Mesothelial cell of epicardium (in vitro differentiated cells): ENCODE measurements at regions not wholly inside any gene's neighbourhood (a gene's known extent, or its start where the extent isn't known, plus 50 kb on each side); places are given as distances from the start of the nearest gene placed in this dataset.

ENCODE experiments used
- DNase-seq, 2 experiments: peaks; one replicate each; pipeline ENCODE4 v3.0.0; 2021; ENCODE audit warnings: low spot score in 2 of 2; ENCODE audit not compliant: unreplicated experiment in 2 of 2
- H3K27ac Mint-ChIP-seq: 2 replicates; pipeline ENCODE4 v1.8.0; 2021; ENCODE audit warnings: mixed read lengths
- H3K27me3 Mint-ChIP-seq: 2 replicates; pipeline ENCODE4 v1.8.0; 2021; ENCODE audit warnings: low read depth, mixed read lengths
- H3K36me3 Mint-ChIP-seq: 2 replicates; pipeline ENCODE4 v1.8.0; 2021; ENCODE audit warnings: mixed read lengths
- H3K4me1 Mint-ChIP-seq: 2 replicates; pipeline ENCODE4 v1.8.0; 2021; ENCODE audit warnings: mixed read lengths
- H3K4me3 Mint-ChIP-seq: 2 replicates; pipeline ENCODE4 v1.8.0; 2021; ENCODE audit warnings: mild to moderate bottlenecking, moderate library complexity, mixed read lengths
- H3K9me3 Mint-ChIP-seq: 2 replicates; pipeline ENCODE4 v1.8.0; 2021; ENCODE audit warnings: mixed read lengths
- CTCF ChIP-seq: fragments of 200-600 bp; sonication (generic); IDR thresholded peaks from one replicate; pipeline ENCODE4 v1.5.0; 2021; ENCODE audit warnings: antibody characterized with exemption; ENCODE audit not compliant: unreplicated experiment

- Mint-ChIP-seq H3K4me1 (no peaks in the 10 kb centered on the region), H3K9me3 (peaks cover 30% of the 10 kb centered on the region), H3K4me3 (no peak overlapping the region), H3K27ac (no peak overlapping the region), H3K36me3 (no peaks in the 10 kb centered on the region), H3K27me3 (peaks cover 18% of the 10 kb centered on the region)
- no peak for DNase-seq
- no peak for TF ChIP-seq CTCF
These were observed 123.5 kb upstream of the NDP start for GRCh38 chrX:44096666-44097065.

GRCh38 chrX:44094821-44095530 is 121.8 kb upstream of the NDP start:
- peaks cover 30% of the 10 kb centered on the region for H3K27me3 Mint-ChIP-seq
- no peak for DNase-seq

GRCh38 chrX:44093431-44093830 is 120.2 kb upstream of the NDP start:
- H3K4me1 Mint-ChIP-seq, result no peaks in the 10 kb centered on the region

More at GRCh38 chrX:44094821-44095530, 121.8 kb upstream of the NDP start:
- Mint-ChIP-seq H3K4me3 (no peak overlapping the region), H3K27ac (no peak overlapping the region), H3K4me1 (no peaks in the 10 kb centered on the region), H3K9me3 (peaks cover 18% of the 10 kb centered on the region), H3K36me3 (no peaks in the 10 kb centered on the region)
- TF ChIP-seq CTCF, result no peak

GRCh38 chrX:44092778-44093177 is 119.6 kb upstream of the NDP start:
- Mint-ChIP-seq H3K27me3 (peaks cover 32% of the 10 kb centered on the region), H3K9me3 (peaks cover 21% of the 10 kb centered on the region), H3K27ac (no peak overlapping the region), H3K36me3 (no peaks in the 10 kb centered on the region), H3K4me1 (no peaks in the 10 kb centered on the region), H3K4me3 (no peak overlapping the region)
- no peak for DNase-seq
- no peak for TF ChIP-seq CTCF

More at GRCh38 chrX:44093431-44093830, 120.2 kb upstream of the NDP start:
- H3K27me3 Mint-ChIP-seq, result peaks cover 32% of the 10 kb centered on the region
- H3K9me3 Mint-ChIP-seq, result peaks cover 20% of the 10 kb centered on the region
- no peak overlapping the region for H3K27ac Mint-ChIP-seq
- DNase-seq, result no peak
- no peak for TF ChIP-seq CTCF
- no peak overlapping the region for H3K4me3 Mint-ChIP-seq
- H3K36me3 Mint-ChIP-seq, result no peaks in the 10 kb centered on the region

GRCh38 chrX:44088510-44089144 is 115.4 kb upstream of the NDP start:
- peaks cover 37% of the 10 kb centered on the region for H3K9me3 Mint-ChIP-seq
- H3K27ac Mint-ChIP-seq, result no peak overlapping the region
- H3K27me3 Mint-ChIP-seq, result peaks cover 50% of the 10 kb centered on the region
- H3K36me3 Mint-ChIP-seq, result no peaks in the 10 kb centered on the region
- TF ChIP-seq CTCF, result no peak
- no peak for DNase-seq
- H3K4me1 Mint-ChIP-seq, result no peaks in the 10 kb centered on the region
- no peak overlapping the region for H3K4me3 Mint-ChIP-seq
